AG04449 (cell line): ENCODE measurements at regions not wholly inside any gene's neighbourhood (a gene's known extent, or its start where the extent isn't known, plus 50 kb on each side); places are given as distances from the start of the nearest gene placed in this dataset.

ENCODE experiments used
- CTCF ChIA-PET: fragments of 350-600 bp; formaldehyde crosslinking; extraction: SDS; loops from one replicate; lab custom pipeline; 2021; ENCODE audit warnings: antibody characterized with exemption; lab: Yijun Ruan, JAX
- POLR2A ChIA-PET: fragments of 400-600, 350-600 bp; formaldehyde crosslinking; extraction: SDS; loops from one replicate; lab custom pipeline; 2020; ENCODE audit warnings: antibody characterized with exemption, inconsistent platforms; lab: Yijun Ruan, JAX
- DNase-seq: peaks from one replicate; pipeline ENCODE4 v3.0.0-alpha.2; 2010; ENCODE audit warnings: low read depth, low spot score
- H3K4me3 ChIP-seq: 2 replicates; pipeline ENCODE4 v1.5.1; 2011; ENCODE audit warnings: low read depth, mild to moderate bottlenecking, control low read depth, low read length
- TF ChIP-seq, protein P1 (sequence below): IDR thresholded peaks from one replicate; pipeline ENCODE4 v1.5.1; 2011; ENCODE audit warnings: mild to moderate bottlenecking, moderate library complexity, low read length, control low read depth, inconsistent platforms; ENCODE audit not compliant: insufficient read depth; ENCODE audit errors: missing control alignments

DNA sequence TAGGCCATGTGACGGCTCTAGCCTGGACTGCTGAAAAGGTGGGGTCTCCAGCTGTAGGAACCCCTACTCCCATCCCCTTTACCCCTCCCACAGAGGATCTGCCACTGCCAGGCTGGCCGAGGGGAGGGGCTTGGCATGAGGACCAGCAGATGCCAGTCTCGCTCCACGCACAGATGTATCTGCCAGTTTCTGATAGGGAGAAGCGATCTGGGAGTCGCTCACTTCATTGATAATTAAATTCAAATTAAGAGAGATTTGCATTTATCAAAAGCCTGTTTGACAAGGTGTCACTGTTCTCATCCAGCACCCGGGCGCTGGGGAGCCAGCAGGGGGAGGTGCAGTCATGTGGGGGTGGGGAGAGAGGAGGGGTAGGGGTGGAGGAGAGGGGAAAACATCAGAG, 217.6 kb upstream of the MYL2 start:
- TF ChIP-seq, protein P1, sequence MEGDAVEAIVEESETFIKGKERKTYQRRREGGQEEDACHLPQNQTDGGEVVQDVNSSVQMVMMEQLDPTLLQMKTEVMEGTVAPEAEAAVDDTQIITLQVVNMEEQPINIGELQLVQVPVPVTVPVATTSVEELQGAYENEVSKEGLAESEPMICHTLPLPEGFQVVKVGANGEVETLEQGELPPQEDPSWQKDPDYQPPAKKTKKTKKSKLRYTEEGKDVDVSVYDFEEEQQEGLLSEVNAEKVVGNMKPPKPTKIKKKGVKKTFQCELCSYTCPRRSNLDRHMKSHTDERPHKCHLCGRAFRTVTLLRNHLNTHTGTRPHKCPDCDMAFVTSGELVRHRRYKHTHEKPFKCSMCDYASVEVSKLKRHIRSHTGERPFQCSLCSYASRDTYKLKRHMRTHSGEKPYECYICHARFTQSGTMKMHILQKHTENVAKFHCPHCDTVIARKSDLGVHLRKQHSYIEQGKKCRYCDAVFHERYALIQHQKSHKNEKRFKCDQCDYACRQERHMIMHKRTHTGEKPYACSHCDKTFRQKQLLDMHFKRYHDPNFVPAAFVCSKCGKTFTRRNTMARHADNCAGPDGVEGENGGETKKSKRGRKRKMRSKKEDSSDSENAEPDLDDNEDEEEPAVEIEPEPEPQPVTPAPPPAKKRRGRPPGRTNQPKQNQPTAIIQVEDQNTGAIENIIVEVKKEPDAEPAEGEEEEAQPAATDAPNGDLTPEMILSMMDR: no peak
- ChIA-PET POLR2A (no interaction called here), CTCF (no interaction called here)
- no peak overlapping the region for H3K4me3 ChIP-seq
- no peak for DNase-seq

DNA sequence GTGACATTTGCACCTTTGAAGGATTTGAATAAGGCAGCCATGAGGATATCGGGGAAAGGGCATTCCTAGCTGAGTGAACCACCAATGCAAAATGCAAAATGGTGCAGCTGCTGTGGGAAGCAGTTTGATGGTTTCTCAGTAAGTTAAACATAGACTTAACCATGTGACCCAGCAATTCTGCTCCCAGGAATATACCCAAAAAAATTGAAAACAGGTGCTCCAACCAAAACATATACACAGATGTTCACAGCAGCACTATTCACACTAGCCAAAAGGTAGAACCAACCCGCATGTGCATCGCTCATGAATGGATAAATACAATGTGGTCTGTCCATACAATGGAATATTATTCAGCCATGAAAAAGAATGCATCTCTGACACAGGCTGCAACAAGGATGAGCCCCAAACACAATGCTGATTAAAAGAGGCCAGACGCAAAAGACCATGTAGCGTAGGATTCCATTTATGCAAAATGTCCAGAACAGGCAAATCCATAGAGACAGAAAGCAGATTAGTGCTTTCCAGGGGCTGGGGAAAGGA, 215.0 kb upstream of the MYL2 start:
- ChIA-PET POLR2A (no interaction called here), CTCF (no interaction called here)
- TF ChIP-seq, protein P1: no peak

DNA sequence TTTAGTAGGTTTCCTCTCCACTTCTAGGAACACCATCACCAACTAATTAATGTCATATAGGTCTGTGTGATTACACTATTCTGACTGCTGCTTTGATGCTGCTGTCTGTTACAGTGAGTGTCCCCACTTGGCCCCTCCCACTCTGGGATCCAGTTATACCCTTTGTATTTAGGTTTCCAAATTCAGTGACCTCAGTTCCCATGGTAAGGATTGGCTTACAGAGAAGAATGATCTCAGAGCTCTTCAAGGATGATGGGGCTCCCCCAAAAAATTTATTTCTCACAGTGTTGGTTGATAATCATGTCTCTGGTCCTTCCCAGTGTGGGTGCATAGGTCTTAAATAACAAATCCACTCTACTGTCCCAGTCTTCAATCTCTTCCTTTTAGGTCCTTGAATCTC, 210.0 kb upstream of the MYL2 start:
- no peak for DNase-seq
- ChIA-PET CTCF (no interaction called here), POLR2A (no interaction called here)
- H3K4me3 ChIP-seq: no peak overlapping the region
- TF ChIP-seq, protein P1: no peak

More for the DNA sequence above, 215.0 kb upstream of the MYL2 start:
- no peak for DNase-seq
- no peak overlapping the region for H3K4me3 ChIP-seq

- no peak for DNase-seq
- ChIA-PET POLR2A (no interaction called here), CTCF (no interaction called here)
Observed at GRCh38 chr12:111129149-111129767, 208.9 kb upstream of the MYL2 start.

DNA sequence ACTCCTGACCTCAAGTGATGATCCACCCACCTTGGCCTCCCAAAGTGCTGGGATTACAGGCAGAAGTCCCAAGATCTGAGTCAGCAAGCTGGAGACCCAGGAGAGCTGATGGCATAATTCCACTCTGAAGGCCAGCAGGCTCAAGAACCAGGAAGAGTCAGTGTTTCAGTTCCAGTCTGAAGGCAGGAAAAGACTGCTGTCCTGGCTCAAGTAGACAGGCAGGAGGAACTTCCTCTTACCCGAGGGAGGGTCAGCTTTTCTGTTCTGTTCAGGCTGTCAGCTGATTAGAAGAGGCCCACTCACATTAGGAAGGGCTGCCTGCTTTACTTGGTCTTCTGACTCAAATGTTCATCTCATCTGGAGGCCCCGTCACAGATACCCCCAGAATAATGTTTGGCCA, 206.0 kb upstream of the MYL2 start:
- no peak for DNase-seq
- ChIA-PET CTCF (no interaction called here), POLR2A (no interaction called here)
- TF ChIP-seq, protein P1: no peak
- H3K4me3 ChIP-seq: no peak overlapping the region

More at GRCh38 chr12:111129149-111129767, 208.9 kb upstream of the MYL2 start:
- no peak overlapping the region for H3K4me3 ChIP-seq
- TF ChIP-seq, protein P1: no peak

DNA sequence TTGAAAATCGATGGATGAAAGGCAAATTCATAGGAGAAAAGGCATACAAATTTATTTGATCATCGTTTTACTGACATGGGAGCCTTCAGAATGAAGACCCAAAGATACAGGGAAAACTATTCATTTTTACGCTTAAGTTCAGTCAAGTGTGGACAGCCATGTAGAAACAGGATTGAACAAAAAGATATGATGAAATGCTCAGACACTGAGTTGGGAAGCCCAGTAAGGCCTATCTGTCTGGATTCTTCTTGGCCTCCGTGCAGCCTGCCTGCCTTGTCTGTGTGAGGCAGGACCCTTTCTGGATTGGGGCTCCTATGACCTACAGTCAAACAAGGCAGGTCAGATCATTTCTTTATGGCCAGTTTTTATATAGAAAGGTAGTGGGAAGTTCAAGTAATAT, 203.8 kb upstream of the MYL2 start:
- CTCF ChIA-PET: no interaction called here
- POLR2A ChIA-PET: no interaction called here
- no peak overlapping the region for H3K4me3 ChIP-seq
- no peak for DNase-seq
- TF ChIP-seq, protein P1: no peak
